ENCODE measurements at regions not wholly inside any gene's neighbourhood (a gene's known extent, or its start where the extent isn't known, plus 50 kb on each side); places are given as distances from the start of the nearest gene placed in this dataset.
"Not testable (repeated sequence)": the region's sequence is repeated elsewhere in the genome, so short reads cannot be mapped to it uniquely, and the experiment has no call there.

- H3K27me3 ChIP-seq (ENCODE audit: control insufficient read depth in 1 of 2, insufficient read depth in 2 of 2, low read length in 1 of 2); H3K27ac ChIP-seq (ENCODE audit: low read depth in 1 of 2, low read length in 2 of 2); H3K4me1 ChIP-seq (ENCODE audit: control insufficient read depth in 1 of 2, insufficient read depth in 2 of 2, low read length in 2 of 2); H3K36me3 ChIP-seq (ENCODE audit: control insufficient read depth in 1 of 2, insufficient read depth in 2 of 2, low read length in 1 of 2); intact Hi-C loops (cut with DNase I); H3K9me3 ChIP-seq (ENCODE audit: control insufficient read depth, low read length); DNase-seq; ATAC-seq (ENCODE audit: low FRiP score); H3K4me3 ChIP-seq (ENCODE audit: low read length in 2 of 2): not testable (repeated sequence)
- 75 to 81% methylated on average over 2 to 3 of the region's 3 CpGs for WGBS, 2 donors
Measured at GRCh38 chr1:146552414-146552813, 323.6 kb upstream of the NOTCH2NLA start.

DNA sequence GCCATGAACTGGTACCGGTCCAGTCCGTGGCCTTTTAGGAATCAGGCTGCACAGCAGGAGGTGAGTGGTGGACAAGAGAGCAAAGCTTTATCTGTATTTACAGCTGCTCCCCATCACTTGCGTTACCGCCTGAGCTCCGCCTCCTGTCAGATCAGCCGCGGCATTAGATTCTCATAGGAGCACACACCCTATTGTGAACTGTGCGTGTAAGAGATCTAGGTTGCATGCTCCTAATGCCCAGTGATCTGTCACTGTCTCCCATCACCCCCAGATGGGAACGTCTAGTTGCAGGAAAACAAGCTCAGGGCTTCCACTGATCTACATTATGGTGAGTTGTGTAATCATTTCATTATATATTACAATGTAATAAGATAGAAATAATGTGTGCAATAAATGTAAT is 319.9 kb upstream of the NOTCH2NLA start:
- H3K27me3 ChIP-seq (ENCODE audit: control insufficient read depth in 1 of 2, insufficient read depth in 2 of 2, low read length in 1 of 2), result not testable (repeated sequence)

GRCh38 chr1:146546189-146546588 is 317.4 kb upstream of the NOTCH2NLA start:
- H3K4me1 ChIP-seq (ENCODE audit: control insufficient read depth in 1 of 2, insufficient read depth in 2 of 2, low read length in 2 of 2); H3K36me3 ChIP-seq (ENCODE audit: control insufficient read depth in 1 of 2, insufficient read depth in 2 of 2, low read length in 1 of 2); intact Hi-C loops (cut with DNase I); H3K27me3 ChIP-seq (ENCODE audit: control insufficient read depth in 1 of 2, insufficient read depth in 2 of 2, low read length in 1 of 2); H3K4me3 ChIP-seq (ENCODE audit: low read length in 2 of 2); DNase-seq; ATAC-seq (ENCODE audit: low FRiP score); H3K9me3 ChIP-seq (ENCODE audit: control insufficient read depth, low read length); H3K27ac ChIP-seq (ENCODE audit: low read depth in 1 of 2, low read length in 2 of 2): not testable (repeated sequence)
- WGBS, 2 donors, result 100% methylated on average over 1 of the region's 1 CpG

More for the DNA sequence above, 319.9 kb upstream of the NOTCH2NLA start:
- H3K4me3 ChIP-seq (ENCODE audit: low read length in 2 of 2); ATAC-seq (ENCODE audit: low FRiP score); H3K9me3 ChIP-seq (ENCODE audit: control insufficient read depth, low read length); DNase-seq; H3K4me1 ChIP-seq (ENCODE audit: control insufficient read depth in 1 of 2, insufficient read depth in 2 of 2, low read length in 2 of 2); intact Hi-C loops (cut with DNase I); H3K36me3 ChIP-seq (ENCODE audit: control insufficient read depth in 1 of 2, insufficient read depth in 2 of 2, low read length in 1 of 2); H3K27ac ChIP-seq (ENCODE audit: low read depth in 1 of 2, low read length in 2 of 2): not testable (repeated sequence)
- 98 to 99% methylated on average over 7 to 8 of the region's 9 CpGs for WGBS, 2 donors

GRCh38 chr1:146537775-146538373 is 309.1 kb upstream of the NOTCH2NLA start:
- not testable (repeated sequence) for ATAC-seq (ENCODE audit: low FRiP score)

DNA sequence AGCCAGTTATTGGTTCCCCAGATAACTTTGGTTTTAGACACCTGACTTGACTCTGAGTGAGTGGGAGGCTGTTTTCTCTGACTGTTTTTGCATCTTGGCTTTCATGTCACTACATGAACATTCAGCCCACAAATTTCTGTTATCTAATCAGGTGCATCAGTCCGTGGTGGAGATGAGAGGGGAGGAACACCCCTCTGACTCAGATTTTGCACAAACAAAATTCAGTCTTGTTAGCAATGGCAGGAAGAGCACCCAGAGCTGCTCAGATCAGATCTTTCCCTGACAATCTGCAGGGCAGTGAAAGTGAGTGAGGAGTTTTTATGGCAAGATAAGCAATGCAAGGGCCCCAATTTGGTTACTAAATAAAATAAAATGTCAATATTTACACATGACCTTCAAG is 307.2 kb upstream of the NOTCH2NLA start:
- DNase-seq; H3K9me3 ChIP-seq (ENCODE audit: control insufficient read depth, low read length); intact Hi-C loops (cut with DNase I); H3K4me3 ChIP-seq (ENCODE audit: low read length in 2 of 2); ATAC-seq (ENCODE audit: low FRiP score); H3K4me1 ChIP-seq (ENCODE audit: control insufficient read depth in 1 of 2, insufficient read depth in 2 of 2, low read length in 2 of 2); H3K36me3 ChIP-seq (ENCODE audit: control insufficient read depth in 1 of 2, insufficient read depth in 2 of 2, low read length in 1 of 2); H3K27ac ChIP-seq (ENCODE audit: low read depth in 1 of 2, low read length in 2 of 2); H3K27me3 ChIP-seq (ENCODE audit: control insufficient read depth in 1 of 2, insufficient read depth in 2 of 2, low read length in 1 of 2): not testable (repeated sequence)
- WGBS, 2 donors, result no CpG with 5 or more reads among the region's 1 CpG

More at GRCh38 chr1:146537775-146538373, 309.1 kb upstream of the NOTCH2NLA start:
- H3K36me3 ChIP-seq (ENCODE audit: control insufficient read depth in 1 of 2, insufficient read depth in 2 of 2, low read length in 1 of 2); H3K9me3 ChIP-seq (ENCODE audit: control insufficient read depth, low read length); H3K4me1 ChIP-seq (ENCODE audit: control insufficient read depth in 1 of 2, insufficient read depth in 2 of 2, low read length in 2 of 2); DNase-seq; intact Hi-C loops (cut with DNase I); H3K27ac ChIP-seq (ENCODE audit: low read depth in 1 of 2, low read length in 2 of 2); H3K27me3 ChIP-seq (ENCODE audit: control insufficient read depth in 1 of 2, insufficient read depth in 2 of 2, low read length in 1 of 2); H3K4me3 ChIP-seq (ENCODE audit: low read length in 2 of 2): not testable (repeated sequence)
- WGBS, 2 donors, result 100% methylated on average over 1 of the region's 2 CpGs; no CpG with 5 or more reads in 1 of the 2 donors

DNA sequence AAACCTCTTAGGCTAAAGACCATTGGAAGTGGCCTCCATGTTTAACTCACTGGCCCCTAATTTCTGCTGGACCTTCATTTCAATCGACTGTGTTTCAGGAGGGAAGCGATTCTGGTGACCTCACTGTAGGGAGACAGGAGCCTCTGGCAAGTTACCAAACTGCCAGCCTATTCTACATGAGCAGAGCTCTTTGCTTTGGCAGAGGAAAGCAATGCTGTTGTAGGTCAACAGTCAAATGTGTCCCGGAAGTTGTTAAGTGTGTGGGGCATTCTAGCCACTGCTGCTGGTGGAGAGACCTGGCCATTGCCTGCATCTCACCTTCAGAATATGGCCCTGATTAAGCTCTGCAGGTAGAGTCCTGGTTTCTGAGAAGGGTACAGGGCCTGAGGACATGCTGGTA is 306.8 kb upstream of the NOTCH2NLA start:
- DNase-seq; H3K36me3 ChIP-seq (ENCODE audit: control insufficient read depth in 1 of 2, insufficient read depth in 2 of 2, low read length in 1 of 2); H3K4me3 ChIP-seq (ENCODE audit: low read length in 2 of 2); ATAC-seq (ENCODE audit: low FRiP score); H3K27me3 ChIP-seq (ENCODE audit: control insufficient read depth in 1 of 2, insufficient read depth in 2 of 2, low read length in 1 of 2); intact Hi-C loops (cut with DNase I); H3K9me3 ChIP-seq (ENCODE audit: control insufficient read depth, low read length); H3K27ac ChIP-seq (ENCODE audit: low read depth in 1 of 2, low read length in 2 of 2); H3K4me1 ChIP-seq (ENCODE audit: control insufficient read depth in 1 of 2, insufficient read depth in 2 of 2, low read length in 2 of 2): not testable (repeated sequence)
- no CpG with 5 or more reads among the region's 3 CpGs for WGBS, 2 donors

- H3K9me3 ChIP-seq (ENCODE audit: control insufficient read depth, low read length); intact Hi-C loops (cut with DNase I); ATAC-seq (ENCODE audit: low FRiP score); H3K27me3 ChIP-seq (ENCODE audit: control insufficient read depth in 1 of 2, insufficient read depth in 2 of 2, low read length in 1 of 2); H3K4me3 ChIP-seq (ENCODE audit: low read length in 2 of 2); H3K36me3 ChIP-seq (ENCODE audit: control insufficient read depth in 1 of 2, insufficient read depth in 2 of 2, low read length in 1 of 2); H3K4me1 ChIP-seq (ENCODE audit: control insufficient read depth in 1 of 2, insufficient read depth in 2 of 2, low read length in 2 of 2); H3K27ac ChIP-seq (ENCODE audit: low read depth in 1 of 2, low read length in 2 of 2); DNase-seq: not testable (repeated sequence)
- no CpG with 5 or more reads among the region's 6 CpGs for WGBS, 2 donors
Measured at GRCh38 chr1:146530958-146531357, 302.1 kb upstream of the NOTCH2NLA start.

DNA sequence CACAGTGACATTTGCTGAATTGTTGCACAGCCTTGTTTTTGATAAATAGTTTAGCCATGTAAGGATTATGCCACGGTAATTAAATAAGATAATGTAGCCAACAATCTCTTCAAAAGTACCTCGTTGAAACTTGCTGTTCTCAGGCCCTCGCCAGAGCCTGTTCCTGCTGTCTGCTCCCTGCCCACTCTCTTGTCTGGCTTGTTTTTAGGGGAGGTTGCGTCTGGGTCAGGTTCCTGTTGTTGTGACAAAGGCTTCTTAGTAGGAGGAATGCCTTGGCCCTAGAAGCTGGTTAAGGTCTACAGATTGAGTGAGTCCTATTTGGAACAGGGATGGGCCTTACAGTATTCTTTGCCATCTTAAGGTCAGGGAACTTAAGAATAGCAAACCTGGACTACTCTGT is 294.0 kb upstream of the NOTCH2NLA start:
- H3K36me3 ChIP-seq (ENCODE audit: control insufficient read depth in 1 of 2, insufficient read depth in 2 of 2, low read length in 1 of 2); H3K27ac ChIP-seq (ENCODE audit: low read depth in 1 of 2, low read length in 2 of 2); H3K4me1 ChIP-seq (ENCODE audit: control insufficient read depth in 1 of 2, insufficient read depth in 2 of 2, low read length in 2 of 2); H3K27me3 ChIP-seq (ENCODE audit: control insufficient read depth in 1 of 2, insufficient read depth in 2 of 2, low read length in 1 of 2); H3K9me3 ChIP-seq (ENCODE audit: control insufficient read depth, low read length); intact Hi-C loops (cut with DNase I); H3K4me3 ChIP-seq (ENCODE audit: low read length in 2 of 2); DNase-seq; ATAC-seq (ENCODE audit: low FRiP score): not testable (repeated sequence)
- WGBS, 2 donors, result no CpG with 5 or more reads among the region's 4 CpGs

GRCh38 chr1:146522345-146522744 is 293.5 kb upstream of the NOTCH2NLA start:
- DNase-seq; H3K9me3 ChIP-seq (ENCODE audit: control insufficient read depth, low read length); H3K36me3 ChIP-seq (ENCODE audit: control insufficient read depth in 1 of 2, insufficient read depth in 2 of 2, low read length in 1 of 2); ATAC-seq (ENCODE audit: low FRiP score); H3K27ac ChIP-seq (ENCODE audit: low read depth in 1 of 2, low read length in 2 of 2); H3K4me1 ChIP-seq (ENCODE audit: control insufficient read depth in 1 of 2, insufficient read depth in 2 of 2, low read length in 2 of 2); H3K27me3 ChIP-seq (ENCODE audit: control insufficient read depth in 1 of 2, insufficient read depth in 2 of 2, low read length in 1 of 2); H3K4me3 ChIP-seq (ENCODE audit: low read length in 2 of 2); intact Hi-C loops (cut with DNase I): not testable (repeated sequence)
- WGBS, 2 donors, result no CpG with 5 or more reads among the region's 6 CpGs
